HG03280 (cell line): ENCODE measurements at regions not wholly inside any gene's neighbourhood (a gene's known extent, or its start where the extent isn't known, plus 50 kb on each side); places are given as distances from the start of the nearest gene placed in this dataset.
"Not testable (repeated sequence)": the region's sequence is repeated elsewhere in the genome, so short reads cannot be mapped to it uniquely, and the experiment has no call there.

Experiments
- ATAC-seq: cut with Tn5 transposase; IDR thresholded peaks from one replicate; pipeline ENCODE4 v1.9.1; 2021; ENCODE audit warnings: mild to moderate bottlenecking, moderate library complexity; ENCODE audit not compliant: unreplicated experiment

GRCh38 chr14:71165121-71166031, 258.1 kb downstream of the PCNX1 start:
- ATAC-seq = no peak

GRCh38 chr14:71166180-71166837, 259.1 kb downstream of the PCNX1 start:
- ATAC-seq = no peak

- ATAC-seq = not testable (repeated sequence)
These were observed 260.2 kb downstream of the PCNX1 start for GRCh38 chr14:71167325-71167950.

GRCh38 chr14:71168161-71168560, 260.9 kb downstream of the PCNX1 start:
- ATAC-seq = not testable (repeated sequence)

- no peak for ATAC-seq
These were observed 261.5 kb downstream of the PCNX1 start for GRCh38 chr14:71168564-71169427.

- no peak for ATAC-seq
These were observed 262.6 kb downstream of the PCNX1 start for GRCh38 chr14:71169861-71170260.

GRCh38 chr14:71175491-71175890, 268.2 kb downstream of the PCNX1 start:
- no peak for ATAC-seq

- no peak for ATAC-seq
These were observed 271.8 kb downstream of the PCNX1 start for GRCh38 chr14:71179066-71179465.

- no peak for ATAC-seq
These were observed 273.1 kb downstream of the PCNX1 start for GRCh38 chr14:71180397-71180796.

GRCh38 chr14:71181215-71182003, 274.1 kb downstream of the PCNX1 start:
- ATAC-seq = no peak

- ATAC-seq = no peak
These were observed 276.8 kb downstream of the PCNX1 start for GRCh38 chr14:71183876-71184689.

- ATAC-seq = no peak
These were observed 278.4 kb downstream of the PCNX1 start for GRCh38 chr14:71185637-71186036.

- ATAC-seq = no peak
These were observed 280.5 kb downstream of the PCNX1 start for GRCh38 chr14:71187633-71188356.

- no peak for ATAC-seq
These were observed 283.6 kb downstream of the PCNX1 start for GRCh38 chr14:71190770-71191374.

GRCh38 chr14:71193663-71194062, 286.4 kb downstream of the PCNX1 start:
- ATAC-seq = no peak

- ATAC-seq = no peak
These were observed 287.0 kb downstream of the PCNX1 start for GRCh38 chr14:71194251-71194650.

- no peak for ATAC-seq
These were observed 289.7 kb downstream of the PCNX1 start for GRCh38 chr14:71196921-71197320.

GRCh38 chr14:71198687-71199086, 291.4 kb downstream of the PCNX1 start:
- no peak for ATAC-seq
